ENCODE measurements at regions not wholly inside any gene's neighbourhood (a gene's known extent, or its start where the extent isn't known, plus 50 kb on each side); places are given as distances from the start of the nearest gene placed in this dataset.

GRCh38 chr5:58918021-58918729 is 335.3 kb downstream of the RAB3C start:
- CTCF ChIA-PET (ENCODE audit: partially characterized antibody): interaction anchor here (0.6 to 2.2 kb wide), 4 partner anchors 17 to 131 kb away, joined by 3 to 9 read pairs (median 4); no protein-coding TSS in a partner anchor
- Histone ChIP-seq H2BK12ac (ENCODE audit: low read depth, low read length) (no peak overlapping the region), H3K27ac (ENCODE audit: low read depth, low read length) (no peak overlapping the region), H4K8ac (ENCODE audit: extremely low read depth, insufficient read depth, low read length) (no peak overlapping the region), H3K9ac (replicated peaks in 1 of 4; ENCODE audit: extremely low read depth in 1 of 4, low read depth in 3 of 4, low read length in 3 of 4) (no peak overlapping the region), H4K20me1 (replicated peaks in 1 of 2; ENCODE audit: control insufficient read depth in 1 of 2, insufficient read depth in 2 of 2, low read length in 2 of 2) (no peaks in the 10 kb centered on the region), H3K23ac (ENCODE audit: insufficient read length) (no peak overlapping the region), H2AK5ac (ENCODE audit: low read depth, low read length) (no peak overlapping the region), H3K4me3 (ENCODE audit: extremely low read depth in 1 of 4, insufficient read depth in 2 of 4, low read depth in 3 of 4, low read length in 4 of 4) (no peak overlapping the region), H4K91ac (replicated peaks; ENCODE audit: insufficient read length, low read length) (no peak overlapping the region), H4K5ac (ENCODE audit: insufficient read length, low read depth, low read length) (no peak overlapping the region), H2BK15ac (ENCODE audit: low read length) (no peak overlapping the region), H2BK5ac (ENCODE audit: low read depth, low read length) (no peak overlapping the region), H2AFZ (ENCODE audit: low read length) (no peak overlapping the region), H3K4me1 (replicated peaks in 1 of 4; ENCODE audit: control insufficient read depth in 3 of 4, insufficient read depth in 4 of 4, low read length in 3 of 4) (peaks cover 2 to 10% (median 9%) of the 10 kb centered on the region in 4 experiments; a peak in 5 of 7 replicates), H3K27me3 (replicated peaks in 1 of 4; ENCODE audit: control insufficient read depth in 3 of 4, extremely low read depth in 1 of 4, insufficient read depth in 3 of 4, low read length in 3 of 4) (peaks cover 0 to 10% (median 5%) of the 10 kb centered on the region in 4 experiments; a peak in 4 of 7 replicates), H3K18ac (ENCODE audit: extremely low read depth, low read length) (no peak overlapping the region), H2BK120ac (replicated peaks; ENCODE audit: low read depth, low read length) (no peak overlapping the region), H3K9me3 (ENCODE audit: insufficient read depth in 2 of 2, low read depth in 1 of 2, low read length in 1 of 2) (no peaks in the 10 kb centered on the region), H2BK20ac (ENCODE audit: low read length) (no peak overlapping the region), H3K79me1 (ENCODE audit: low read depth, low read length) (no peaks in the 10 kb centered on the region), H3K23me2 (ENCODE audit: low read depth, low read length) (no peaks in the 10 kb centered on the region), H3K36me3 (ENCODE audit: control insufficient read depth in 2 of 4, insufficient read depth in 4 of 4, low read length in 3 of 4) (no peaks in the 10 kb centered on the region), H3K4ac (replicated peaks; ENCODE audit: insufficient read length, low read depth, low read length) (no peak overlapping the region), H3K79me2 (ENCODE audit: control insufficient read depth in 1 of 2, insufficient read depth in 2 of 2, low read length in 2 of 2) (no peaks in the 10 kb centered on the region), H3K56ac (replicated peaks; ENCODE audit: insufficient read length, low read depth, low read length) (no peak overlapping the region), H3K14ac (ENCODE audit: insufficient read length) (no peak overlapping the region), H3K4me2 (ENCODE audit: insufficient read depth in 1 of 2, low read depth in 2 of 2, low read length in 2 of 2) (no peak overlapping the region)
- WGBS, 2 experiments (ENCODE audit: extremely low coverage in 1 of 2, insufficient coverage in 1 of 2, insufficient read length in 1 of 2, insufficient replicate concordance in 2 of 2, low coverage in 1 of 2, low lambda C conversion rate in 2 of 2, missing lambda C conversion rate in 1 of 2): 81% methylated on average over 3 of the region's 3 CpGs; no CpG with 5 or more reads in 1 of the 2 experiments
- POLR2A ChIA-PET (ENCODE audit: partially characterized antibody): no interaction called here
- no peak for DNase-seq (ENCODE audit: low read depth in 1 of 2, low spot score in 2 of 2)
- FAIRE-seq: no peak
- TF ChIP-seq BCL11A (IDR thresholded peaks at IDR 0.05; ENCODE audit: low read depth in 2 of 2, low read length in 2 of 2) (no peak), GABPA (IDR thresholded peaks at IDR 0.05; ENCODE audit: borderline replicate concordance, insufficient read depth, low read length) (no peak), KDM4A (IDR thresholded peaks at IDR 0.05; ENCODE audit: low read depth, low read length, severe bottlenecking) (no peak), USF2 (IDR thresholded peaks at IDR 0.05; ENCODE audit: low read length) (no peak), RBBP5 (IDR thresholded peaks at IDR 0.05; ENCODE audit: borderline replicate concordance, low read depth, low read length) (no peak), RAD21 (IDR thresholded peaks at IDR 0.05 in 1 of 2, conservative IDR thresholded peaks at IDR 0.05 in 1 of 2; ENCODE audit: low read depth in 2 of 2, low read length in 2 of 2) (no peak), BRCA1 (IDR thresholded peaks at IDR 0.05; ENCODE audit: low read depth, low read length) (no peak), TAF7 (optimal IDR thresholded peaks at IDR 0.05; ENCODE audit: borderline replicate concordance, low read depth, low read length) (no peak), SIRT6 (IDR thresholded peaks at IDR 0.05; ENCODE audit: low read length) (no peak), RNF2 (IDR thresholded peaks at IDR 0.05; ENCODE audit: borderline replicate concordance, low read depth, low read length, missing control alignments, poor library complexity, severe bottlenecking) (no peak), SRF (IDR thresholded peaks at IDR 0.05; ENCODE audit: low read depth, low read length) (no peak)

Data from H1 (cell line).